H1 (cell line): ENCODE measurements at regions not wholly inside any gene's neighbourhood (a gene's known extent, or its start where the extent isn't known, plus 50 kb on each side); places are given as distances from the start of the nearest gene placed in this dataset.

Source experiments
- BACH1 ChIP-seq: IDR thresholded peaks from 2 replicates; pipeline ENCODE4 v1.6.1; 2012; ENCODE audit warnings: low read length, improper control_type of control experiment
- JUND ChIP-seq: IDR thresholded peaks from 2 replicates; pipeline ENCODE4 v1.6.1; 2011; ENCODE audit warnings: mild to moderate bottlenecking, improper control_type of control experiment, low read length
- KDM1A ChIP-seq: fragments of 200-600, 300-600 bp; sonication (generic); IDR thresholded peaks from 2 replicates; pipeline ENCODE4 v1.7.1; 2016; ENCODE audit warnings: mild to moderate bottlenecking, low read length, borderline replicate concordance
- YY1 ChIP-seq: IDR thresholded peaks from 2 replicates; pipeline ENCODE4 v1.6.1; 2011; ENCODE audit warnings: low read depth, mild to moderate bottlenecking, low read length
- TF ChIP-seq, protein P1 (sequence below): fragments of 300-600 bp; sonication (generic); IDR thresholded peaks from 2 replicates; pipeline ENCODE4 v1.7.1; 2012; ENCODE audit warnings: low read length, moderate library complexity, mild to moderate bottlenecking, inconsistent platforms; ENCODE audit not compliant: insufficient replicate concordance

DNA sequence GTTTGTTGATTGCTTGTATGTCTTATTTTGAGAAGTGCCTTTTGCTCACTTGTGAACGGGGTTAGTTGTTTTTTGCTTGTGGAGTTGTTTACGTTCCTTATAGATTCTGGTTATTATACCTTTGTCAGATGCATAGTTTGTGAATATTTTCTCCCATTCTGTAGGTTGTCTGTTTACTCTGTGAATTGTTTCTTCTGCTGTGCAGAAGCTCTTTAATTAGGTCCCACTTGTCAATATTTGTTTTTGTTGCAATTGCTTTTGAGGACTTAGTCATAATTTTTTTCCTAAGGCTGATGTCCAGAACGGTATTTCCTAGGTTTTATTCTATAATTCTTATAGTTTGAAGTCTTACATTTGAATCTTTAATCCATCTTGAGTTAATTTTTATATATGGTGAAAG is 285.3 kb upstream of the GADL1 start (continued):
- TF ChIP-seq, protein P1, sequence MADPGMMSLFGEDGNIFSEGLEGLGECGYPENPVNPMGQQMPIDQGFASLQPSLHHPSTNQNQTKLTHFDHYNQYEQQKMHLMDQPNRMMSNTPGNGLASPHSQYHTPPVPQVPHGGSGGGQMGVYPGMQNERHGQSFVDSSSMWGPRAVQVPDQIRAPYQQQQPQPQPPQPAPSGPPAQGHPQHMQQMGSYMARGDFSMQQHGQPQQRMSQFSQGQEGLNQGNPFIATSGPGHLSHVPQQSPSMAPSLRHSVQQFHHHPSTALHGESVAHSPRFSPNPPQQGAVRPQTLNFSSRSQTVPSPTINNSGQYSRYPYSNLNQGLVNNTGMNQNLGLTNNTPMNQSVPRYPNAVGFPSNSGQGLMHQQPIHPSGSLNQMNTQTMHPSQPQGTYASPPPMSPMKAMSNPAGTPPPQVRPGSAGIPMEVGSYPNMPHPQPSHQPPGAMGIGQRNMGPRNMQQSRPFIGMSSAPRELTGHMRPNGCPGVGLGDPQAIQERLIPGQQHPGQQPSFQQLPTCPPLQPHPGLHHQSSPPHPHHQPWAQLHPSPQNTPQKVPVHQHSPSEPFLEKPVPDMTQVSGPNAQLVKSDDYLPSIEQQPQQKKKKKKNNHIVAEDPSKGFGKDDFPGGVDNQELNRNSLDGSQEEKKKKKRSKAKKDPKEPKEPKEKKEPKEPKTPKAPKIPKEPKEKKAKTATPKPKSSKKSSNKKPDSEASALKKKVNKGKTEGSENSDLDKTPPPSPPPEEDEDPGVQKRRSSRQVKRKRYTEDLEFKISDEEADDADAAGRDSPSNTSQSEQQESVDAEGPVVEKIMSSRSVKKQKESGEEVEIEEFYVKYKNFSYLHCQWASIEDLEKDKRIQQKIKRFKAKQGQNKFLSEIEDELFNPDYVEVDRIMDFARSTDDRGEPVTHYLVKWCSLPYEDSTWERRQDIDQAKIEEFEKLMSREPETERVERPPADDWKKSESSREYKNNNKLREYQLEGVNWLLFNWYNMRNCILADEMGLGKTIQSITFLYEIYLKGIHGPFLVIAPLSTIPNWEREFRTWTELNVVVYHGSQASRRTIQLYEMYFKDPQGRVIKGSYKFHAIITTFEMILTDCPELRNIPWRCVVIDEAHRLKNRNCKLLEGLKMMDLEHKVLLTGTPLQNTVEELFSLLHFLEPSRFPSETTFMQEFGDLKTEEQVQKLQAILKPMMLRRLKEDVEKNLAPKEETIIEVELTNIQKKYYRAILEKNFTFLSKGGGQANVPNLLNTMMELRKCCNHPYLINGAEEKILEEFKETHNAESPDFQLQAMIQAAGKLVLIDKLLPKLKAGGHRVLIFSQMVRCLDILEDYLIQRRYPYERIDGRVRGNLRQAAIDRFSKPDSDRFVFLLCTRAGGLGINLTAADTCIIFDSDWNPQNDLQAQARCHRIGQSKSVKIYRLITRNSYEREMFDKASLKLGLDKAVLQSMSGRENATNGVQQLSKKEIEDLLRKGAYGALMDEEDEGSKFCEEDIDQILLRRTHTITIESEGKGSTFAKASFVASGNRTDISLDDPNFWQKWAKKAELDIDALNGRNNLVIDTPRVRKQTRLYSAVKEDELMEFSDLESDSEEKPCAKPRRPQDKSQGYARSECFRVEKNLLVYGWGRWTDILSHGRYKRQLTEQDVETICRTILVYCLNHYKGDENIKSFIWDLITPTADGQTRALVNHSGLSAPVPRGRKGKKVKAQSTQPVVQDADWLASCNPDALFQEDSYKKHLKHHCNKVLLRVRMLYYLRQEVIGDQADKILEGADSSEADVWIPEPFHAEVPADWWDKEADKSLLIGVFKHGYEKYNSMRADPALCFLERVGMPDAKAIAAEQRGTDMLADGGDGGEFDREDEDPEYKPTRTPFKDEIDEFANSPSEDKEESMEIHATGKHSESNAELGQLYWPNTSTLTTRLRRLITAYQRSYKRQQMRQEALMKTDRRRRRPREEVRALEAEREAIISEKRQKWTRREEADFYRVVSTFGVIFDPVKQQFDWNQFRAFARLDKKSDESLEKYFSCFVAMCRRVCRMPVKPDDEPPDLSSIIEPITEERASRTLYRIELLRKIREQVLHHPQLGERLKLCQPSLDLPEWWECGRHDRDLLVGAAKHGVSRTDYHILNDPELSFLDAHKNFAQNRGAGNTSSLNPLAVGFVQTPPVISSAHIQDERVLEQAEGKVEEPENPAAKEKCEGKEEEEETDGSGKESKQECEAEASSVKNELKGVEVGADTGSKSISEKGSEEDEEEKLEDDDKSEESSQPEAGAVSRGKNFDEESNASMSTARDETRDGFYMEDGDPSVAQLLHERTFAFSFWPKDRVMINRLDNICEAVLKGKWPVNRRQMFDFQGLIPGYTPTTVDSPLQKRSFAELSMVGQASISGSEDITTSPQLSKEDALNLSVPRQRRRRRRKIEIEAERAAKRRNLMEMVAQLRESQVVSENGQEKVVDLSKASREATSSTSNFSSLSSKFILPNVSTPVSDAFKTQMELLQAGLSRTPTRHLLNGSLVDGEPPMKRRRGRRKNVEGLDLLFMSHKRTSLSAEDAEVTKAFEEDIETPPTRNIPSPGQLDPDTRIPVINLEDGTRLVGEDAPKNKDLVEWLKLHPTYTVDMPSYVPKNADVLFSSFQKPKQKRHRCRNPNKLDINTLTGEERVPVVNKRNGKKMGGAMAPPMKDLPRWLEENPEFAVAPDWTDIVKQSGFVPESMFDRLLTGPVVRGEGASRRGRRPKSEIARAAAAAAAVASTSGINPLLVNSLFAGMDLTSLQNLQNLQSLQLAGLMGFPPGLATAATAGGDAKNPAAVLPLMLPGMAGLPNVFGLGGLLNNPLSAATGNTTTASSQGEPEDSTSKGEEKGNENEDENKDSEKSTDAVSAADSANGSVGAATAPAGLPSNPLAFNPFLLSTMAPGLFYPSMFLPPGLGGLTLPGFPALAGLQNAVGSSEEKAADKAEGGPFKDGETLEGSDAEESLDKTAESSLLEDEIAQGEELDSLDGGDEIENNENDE: no peak
- TF ChIP-seq KDM1A (no peak), JUND (no peak), YY1 (no peak), BACH1 (no peak)
